ENCODE measurements at regions not wholly inside any gene's neighbourhood (a gene's known extent, or its start where the extent isn't known, plus 50 kb on each side); places are given as distances from the start of the nearest gene placed in this dataset.
"Not testable (repeated sequence)": the region's sequence is repeated elsewhere in the genome, so short reads cannot be mapped to it uniquely, and the experiment has no call there.

DNA sequence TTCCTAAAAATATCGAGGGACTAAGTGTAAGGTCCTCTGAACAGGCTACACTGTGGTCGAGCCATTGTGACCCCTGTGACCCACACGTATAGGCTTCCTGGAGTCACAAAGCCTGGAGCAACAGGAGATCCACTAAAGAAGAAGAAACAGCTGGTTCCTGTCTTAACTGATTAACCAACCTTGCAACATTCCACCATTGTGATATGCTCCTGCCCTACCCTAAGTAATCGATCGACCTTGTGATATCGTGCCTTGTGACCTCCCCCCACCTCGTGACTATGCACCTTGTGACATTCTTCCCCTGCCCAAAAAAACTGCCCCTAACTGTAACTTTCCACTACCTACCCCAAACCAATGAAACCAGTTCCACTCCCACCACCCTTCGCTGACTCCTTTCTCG lies 304.6 kb upstream of the FAM78B start:
- H3K9me3 ChIP-seq (ENCODE audit: control insufficient read depth, insufficient read depth, low read length): no peaks in the 10 kb centered on the region
- no peak overlapping the region for H3K9ac ChIP-seq (ENCODE audit: low read depth, low read length)
- no peaks in the 10 kb centered on the region for H3K4me1 ChIP-seq (ENCODE audit: insufficient read depth, low read length)
- H3K36me3 ChIP-seq (ENCODE audit: insufficient read depth, low read length): no peaks in the 10 kb centered on the region

DNA sequence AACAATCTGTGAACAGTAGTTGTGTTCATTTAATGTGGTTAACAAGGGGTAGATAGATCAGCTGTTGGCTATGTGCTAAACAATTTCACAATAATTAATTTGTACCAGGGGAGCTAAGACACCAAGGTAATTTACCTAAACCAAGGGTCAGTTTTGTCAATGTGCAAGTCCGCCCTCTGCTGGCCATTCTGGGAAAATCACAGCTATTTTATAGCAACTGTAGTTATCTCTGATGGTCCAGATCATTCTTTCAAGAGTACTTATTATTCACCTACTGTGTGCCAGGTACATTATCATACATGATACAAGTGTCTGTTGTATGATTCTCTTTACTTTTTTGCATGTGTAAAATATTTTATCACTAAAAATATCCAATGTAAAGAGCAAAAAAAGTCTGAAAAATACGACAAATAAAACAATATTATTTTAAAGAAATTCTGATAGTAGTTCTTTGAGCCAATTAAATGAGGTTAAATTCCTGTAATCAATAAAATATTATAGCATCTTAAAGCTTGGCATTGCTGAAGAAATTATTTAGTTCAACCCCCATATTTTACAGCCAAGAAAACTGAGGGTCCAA lies 312.3 kb upstream of the FAM78B start:
- no peaks in the 10 kb centered on the region for H3K36me3 ChIP-seq (ENCODE audit: insufficient read depth, low read length)
- H3K4me1 ChIP-seq (ENCODE audit: insufficient read depth, low read length): no peaks in the 10 kb centered on the region
- no peaks in the 10 kb centered on the region for H3K9me3 ChIP-seq (ENCODE audit: control insufficient read depth, insufficient read depth, low read length)
- no peak overlapping the region for H3K9ac ChIP-seq (ENCODE audit: low read depth, low read length)

DNA sequence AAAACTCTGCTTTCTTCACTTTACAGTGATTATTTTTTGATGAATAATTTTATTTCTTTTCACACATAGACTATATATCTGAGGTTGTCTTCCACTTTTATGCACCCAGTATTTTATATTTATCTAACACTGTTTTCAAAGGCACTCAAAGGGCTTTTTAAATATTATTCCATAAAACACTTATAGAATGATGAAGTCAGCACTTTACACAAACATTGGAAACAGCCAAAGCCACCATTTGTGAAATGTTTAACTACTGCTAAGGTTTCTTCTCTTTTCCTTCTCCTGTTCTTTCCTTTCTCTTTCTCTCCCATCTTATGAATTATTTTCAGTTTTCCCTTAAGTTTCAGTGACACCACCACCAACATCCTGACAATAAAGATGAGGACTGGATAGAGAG lies 317.7 kb upstream of the FAM78B start:
- no peaks in the 10 kb centered on the region for H3K9me3 ChIP-seq (ENCODE audit: control insufficient read depth, insufficient read depth, low read length)
- no peak overlapping the region for H3K9ac ChIP-seq (ENCODE audit: low read depth, low read length)
- H3K36me3 ChIP-seq (ENCODE audit: insufficient read depth, low read length): no peaks in the 10 kb centered on the region
- no peaks in the 10 kb centered on the region for H3K4me1 ChIP-seq (ENCODE audit: insufficient read depth, low read length)

DNA sequence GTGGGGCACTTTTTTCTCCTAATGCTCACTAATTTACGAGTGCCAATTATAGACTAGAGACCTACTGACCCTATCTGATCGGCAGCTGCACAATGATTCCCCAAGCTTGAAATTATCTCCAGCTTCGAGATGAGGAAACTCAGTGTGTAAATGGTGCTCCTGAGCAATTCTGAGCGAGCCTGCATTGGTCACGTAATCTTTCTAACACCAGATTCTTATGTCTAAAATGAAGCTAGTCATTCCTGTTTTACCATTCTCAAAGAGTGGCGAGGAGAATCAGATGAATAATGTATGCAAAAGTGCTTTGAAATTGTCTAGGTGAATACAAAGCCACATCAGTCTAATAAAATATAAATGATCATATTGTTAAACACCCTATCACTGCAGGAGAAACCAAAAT lies 318.1 kb upstream of the FAM78B start:
- Histone ChIP-seq H3K36me3 (ENCODE audit: insufficient read depth, low read length) (no peaks in the 10 kb centered on the region), H3K9ac (ENCODE audit: low read depth, low read length) (no peak overlapping the region), H3K9me3 (ENCODE audit: control insufficient read depth, insufficient read depth, low read length) (no peaks in the 10 kb centered on the region)

DNA sequence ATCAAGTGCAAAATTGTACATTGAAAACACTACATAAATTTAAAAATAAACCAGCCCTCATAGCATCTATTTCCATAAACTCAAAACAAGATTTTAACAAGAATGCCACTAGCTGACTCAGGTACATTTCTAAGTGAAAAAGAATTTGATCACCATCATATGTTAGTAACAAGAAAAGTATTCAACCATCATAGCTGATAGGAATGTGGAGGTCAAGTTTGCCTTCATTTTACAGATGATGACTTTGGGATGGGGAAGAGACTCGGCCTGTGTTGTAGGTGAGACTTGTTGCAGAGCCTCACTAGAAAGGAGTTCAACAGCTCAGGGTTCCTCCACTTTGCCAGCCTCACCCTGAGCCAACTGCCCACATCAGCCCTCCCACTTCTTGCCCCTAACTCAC lies 318.8 kb upstream of the FAM78B start:
- H3K36me3 ChIP-seq (ENCODE audit: insufficient read depth, low read length): no peaks in the 10 kb centered on the region
- H3K9ac ChIP-seq (ENCODE audit: low read depth, low read length): no peak overlapping the region
- H3K9me3 ChIP-seq (ENCODE audit: control insufficient read depth, insufficient read depth, low read length): no peaks in the 10 kb centered on the region
- no peaks in the 10 kb centered on the region for H3K4me1 ChIP-seq (ENCODE audit: insufficient read depth, low read length)

More for the DNA sequence above, 318.1 kb upstream of the FAM78B start:
- no peaks in the 10 kb centered on the region for H3K4me1 ChIP-seq (ENCODE audit: insufficient read depth, low read length)

DNA sequence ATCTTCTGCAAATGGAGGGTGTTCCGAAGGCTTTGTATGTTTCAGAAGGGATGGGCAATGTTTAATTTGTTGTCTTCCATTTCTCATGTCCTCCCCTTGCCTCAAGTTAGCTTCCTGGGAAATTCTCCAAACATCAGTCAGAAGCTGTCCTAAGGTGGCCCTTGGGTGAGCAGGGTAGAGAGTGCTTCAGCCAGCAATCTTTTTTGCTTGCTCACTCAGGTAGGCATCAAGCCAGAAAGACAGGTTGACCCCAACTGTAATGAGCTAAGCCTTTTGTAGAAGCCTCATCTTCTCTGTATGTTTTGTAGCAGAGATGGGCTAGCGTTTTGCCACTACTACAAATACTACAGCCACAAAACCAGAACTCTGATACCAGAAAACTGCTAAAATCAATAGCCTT lies 321.5 kb upstream of the FAM78B start:
- Histone ChIP-seq H3K9me3 (ENCODE audit: control insufficient read depth, insufficient read depth, low read length) (no peaks in the 10 kb centered on the region), H3K4me1 (ENCODE audit: insufficient read depth, low read length) (no peaks in the 10 kb centered on the region), H3K9ac (ENCODE audit: low read depth, low read length) (no peak overlapping the region), H3K36me3 (ENCODE audit: insufficient read depth, low read length) (no peaks in the 10 kb centered on the region)

DNA sequence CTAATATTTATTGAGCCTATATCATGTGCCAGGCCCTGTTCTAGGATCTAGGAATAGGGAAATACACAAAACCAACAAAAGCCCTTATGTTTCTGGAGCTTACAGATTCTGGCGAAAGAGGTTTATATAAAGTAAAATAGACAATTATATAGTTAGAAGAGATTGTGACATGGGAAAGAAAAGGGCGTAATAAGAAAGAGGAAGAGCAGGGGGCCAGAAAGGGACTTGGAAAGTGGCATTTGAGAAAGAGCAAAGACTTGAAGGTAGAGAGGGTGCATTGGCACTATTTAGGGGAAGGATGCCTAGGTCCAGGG lies 322.5 kb upstream of the FAM78B start:
- H3K9me3 ChIP-seq (ENCODE audit: control insufficient read depth, insufficient read depth, low read length): no peaks in the 10 kb centered on the region
- H3K36me3 ChIP-seq (ENCODE audit: insufficient read depth, low read length): no peaks in the 10 kb centered on the region
- no peaks in the 10 kb centered on the region for H3K4me1 ChIP-seq (ENCODE audit: insufficient read depth, low read length)
- no peak overlapping the region for H3K9ac ChIP-seq (ENCODE audit: low read depth, low read length)

DNA sequence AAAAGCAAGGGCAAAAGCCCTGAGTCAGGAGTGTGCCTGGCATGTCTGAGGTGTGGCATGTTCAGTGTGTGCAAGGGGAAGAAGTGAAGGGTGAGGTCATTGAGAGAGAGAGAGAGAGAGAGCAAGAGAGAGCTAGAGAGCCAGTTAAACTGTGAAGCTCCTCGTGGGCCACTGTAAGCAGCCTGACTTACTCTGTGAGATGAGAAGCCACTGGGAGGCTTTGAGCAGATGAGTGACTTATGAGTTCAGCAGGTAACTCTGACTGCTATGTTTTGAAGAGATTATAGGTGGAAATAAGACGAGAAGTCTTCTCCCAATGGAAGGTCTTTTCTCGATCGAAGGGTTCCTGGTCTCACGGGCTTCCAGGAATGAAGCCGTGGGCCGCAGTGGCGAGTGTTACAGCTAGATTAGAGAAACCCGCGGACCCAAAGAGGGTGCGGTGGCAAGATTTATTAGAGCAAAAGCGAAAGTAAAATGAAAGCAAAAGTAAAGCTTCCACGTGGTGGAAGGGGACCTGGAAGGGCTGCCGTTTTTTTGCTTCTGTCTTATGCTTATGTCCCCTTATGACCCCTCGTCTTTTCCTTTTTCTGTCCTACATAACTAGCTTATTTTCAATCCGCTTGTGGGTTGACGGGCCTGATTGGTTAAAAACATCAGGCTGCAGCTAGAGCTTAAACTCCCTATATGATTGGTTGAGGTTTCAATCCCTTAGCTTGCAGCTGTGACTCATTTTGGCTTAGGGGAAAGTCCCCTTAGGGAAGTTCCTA lies 323.1 kb upstream of the FAM78B start:
- Histone ChIP-seq H3K9ac (ENCODE audit: low read depth, low read length) (no peak overlapping the region), H3K9me3 (ENCODE audit: control insufficient read depth, insufficient read depth, low read length) (no peaks in the 10 kb centered on the region), H3K36me3 (ENCODE audit: insufficient read depth, low read length) (no peaks in the 10 kb centered on the region), H3K4me1 (ENCODE audit: insufficient read depth, low read length) (no peaks in the 10 kb centered on the region)

DNA sequence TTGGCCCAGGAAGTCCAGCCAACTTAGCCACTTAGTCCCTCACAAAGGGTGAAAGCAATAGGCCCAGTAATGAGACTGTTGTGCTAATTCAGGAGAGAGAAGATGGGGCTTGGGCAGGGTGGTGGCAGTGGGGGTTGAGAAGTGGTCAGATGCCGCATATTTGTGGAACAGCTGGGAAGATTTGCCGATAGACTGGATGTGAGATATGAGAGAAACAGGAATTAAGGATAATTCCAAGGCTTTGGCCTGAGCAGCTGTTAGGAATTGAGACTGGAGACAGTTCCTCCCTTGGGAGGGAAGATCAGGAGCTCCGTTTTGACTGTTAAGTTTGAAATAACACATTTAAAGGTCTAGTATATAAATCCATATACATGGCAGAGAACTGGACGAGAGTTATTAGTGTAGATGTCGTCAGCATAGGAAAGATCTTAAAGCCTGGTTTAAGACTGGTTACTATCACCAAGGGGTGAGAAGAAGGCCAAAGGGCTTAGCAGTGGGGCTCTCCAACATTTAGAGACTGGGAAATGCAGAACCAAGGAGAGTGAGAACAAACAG lies 323.7 kb upstream of the FAM78B start:
- no peaks in the 10 kb centered on the region for H3K4me1 ChIP-seq (ENCODE audit: insufficient read depth, low read length)
- H3K9me3 ChIP-seq (ENCODE audit: control insufficient read depth, insufficient read depth, low read length): no peaks in the 10 kb centered on the region
- no peak overlapping the region for H3K9ac ChIP-seq (ENCODE audit: low read depth, low read length)
- no peaks in the 10 kb centered on the region for H3K36me3 ChIP-seq (ENCODE audit: insufficient read depth, low read length)

DNA sequence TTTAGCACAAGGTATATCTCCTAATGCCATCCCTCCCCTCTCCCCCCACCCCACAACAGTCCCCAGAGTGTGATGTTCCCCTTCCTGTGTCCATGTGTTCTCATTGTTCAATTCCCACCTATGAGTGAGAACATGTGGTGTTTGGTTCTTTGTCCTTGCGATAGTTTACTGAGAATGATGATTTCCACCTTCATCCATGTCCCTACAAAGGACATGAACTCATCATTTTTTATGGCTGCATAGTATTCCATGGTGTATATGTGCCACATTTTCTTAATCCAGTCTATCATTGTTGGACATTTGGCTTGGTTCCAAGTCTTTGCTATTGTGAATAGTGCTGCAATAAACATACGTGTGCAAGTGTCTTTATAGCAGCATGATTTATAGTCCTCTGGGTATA lies 327.0 kb upstream of the FAM78B start:
- H3K9me3 ChIP-seq (ENCODE audit: control insufficient read depth, insufficient read depth, low read length); H3K9ac ChIP-seq (ENCODE audit: low read depth, low read length): not testable (repeated sequence)

DNA sequence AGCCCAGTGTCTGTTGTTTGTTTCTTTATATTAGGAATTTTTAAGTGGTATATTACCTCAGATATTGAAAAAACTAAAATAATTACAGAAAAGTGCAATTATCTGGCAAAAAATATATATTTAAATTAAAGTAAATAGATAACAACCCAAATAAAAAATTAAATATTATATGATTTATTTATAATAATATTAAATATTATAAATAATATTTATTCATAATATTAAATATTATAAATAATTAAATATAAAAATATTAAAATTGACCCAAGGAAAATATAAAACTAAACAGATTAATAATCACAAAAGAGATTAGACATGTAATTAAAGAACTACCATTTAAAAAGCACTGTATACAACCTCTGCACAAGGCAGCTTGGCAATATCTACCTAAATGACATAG lies 331.9 kb upstream of the POGK start:
- Histone ChIP-seq H3K4me1 (ENCODE audit: insufficient read depth, low read length) (no peaks in the 10 kb centered on the region), H3K9ac (ENCODE audit: low read depth, low read length) (no peak overlapping the region), H3K36me3 (ENCODE audit: insufficient read depth, low read length) (no peaks in the 10 kb centered on the region), H3K9me3 (ENCODE audit: control insufficient read depth, insufficient read depth, low read length) (no peaks in the 10 kb centered on the region)

More for the DNA sequence above, 327.0 kb upstream of the FAM78B start:
- not testable (repeated sequence) for H3K4me1 ChIP-seq (ENCODE audit: insufficient read depth, low read length); H3K36me3 ChIP-seq (ENCODE audit: insufficient read depth, low read length)

DNA sequence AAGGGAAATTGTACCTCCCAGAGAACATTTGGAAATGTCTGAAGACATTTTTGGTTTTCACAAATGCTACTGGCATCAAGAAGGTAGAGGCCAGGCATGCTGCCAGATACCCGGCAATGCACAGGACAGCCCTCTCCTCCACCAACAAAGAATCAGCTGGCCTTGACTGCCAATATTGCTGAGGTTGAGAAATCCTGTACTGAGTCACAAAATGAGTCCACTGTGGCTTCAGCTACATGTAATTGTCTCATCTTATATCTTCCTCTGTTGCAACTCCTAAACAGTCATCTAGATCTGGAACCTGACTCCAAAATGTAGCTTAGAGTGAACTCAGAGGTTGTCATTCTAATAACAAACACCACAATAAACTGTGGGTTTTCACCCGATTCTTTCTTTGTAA lies 327.5 kb upstream of the POGK start:
- H3K9me3 ChIP-seq (ENCODE audit: control insufficient read depth, insufficient read depth, low read length): peaks cover 5% of the 10 kb centered on the region; the same call in 1 of the 2 replicates
- H3K9ac ChIP-seq (ENCODE audit: low read depth, low read length): no peak overlapping the region
- H3K4me1 ChIP-seq (ENCODE audit: insufficient read depth, low read length): no peaks in the 10 kb centered on the region
- H3K36me3 ChIP-seq (ENCODE audit: insufficient read depth, low read length): no peaks in the 10 kb centered on the region

DNA sequence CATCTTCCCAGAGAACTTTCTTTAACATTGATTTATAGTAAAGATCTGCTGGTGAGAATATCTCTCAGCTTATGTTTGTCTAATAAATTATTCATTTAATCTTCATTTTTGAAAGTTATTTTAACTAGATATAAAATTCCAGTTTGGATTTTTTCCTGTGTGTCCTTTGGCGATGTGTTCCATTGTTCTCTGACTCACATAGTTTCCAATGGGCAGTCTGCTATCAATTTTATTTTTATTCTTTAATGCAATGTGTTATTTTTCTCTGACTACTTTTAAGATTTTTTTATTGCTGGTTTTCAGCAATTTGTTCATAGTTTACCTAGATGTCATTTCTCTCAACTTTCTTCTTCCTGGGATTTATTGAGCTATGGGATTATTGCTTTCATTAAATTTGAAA lies 325.2 kb upstream of the POGK start:
- no peaks in the 10 kb centered on the region for H3K36me3 ChIP-seq (ENCODE audit: insufficient read depth, low read length)
- no peaks in the 10 kb centered on the region for H3K4me1 ChIP-seq (ENCODE audit: insufficient read depth, low read length)
- no peak overlapping the region for H3K9ac ChIP-seq (ENCODE audit: low read depth, low read length)
- H3K9me3 ChIP-seq (ENCODE audit: control insufficient read depth, insufficient read depth, low read length): peaks cover 5% of the 10 kb centered on the region; the same call in 1 of the 2 replicates

DNA sequence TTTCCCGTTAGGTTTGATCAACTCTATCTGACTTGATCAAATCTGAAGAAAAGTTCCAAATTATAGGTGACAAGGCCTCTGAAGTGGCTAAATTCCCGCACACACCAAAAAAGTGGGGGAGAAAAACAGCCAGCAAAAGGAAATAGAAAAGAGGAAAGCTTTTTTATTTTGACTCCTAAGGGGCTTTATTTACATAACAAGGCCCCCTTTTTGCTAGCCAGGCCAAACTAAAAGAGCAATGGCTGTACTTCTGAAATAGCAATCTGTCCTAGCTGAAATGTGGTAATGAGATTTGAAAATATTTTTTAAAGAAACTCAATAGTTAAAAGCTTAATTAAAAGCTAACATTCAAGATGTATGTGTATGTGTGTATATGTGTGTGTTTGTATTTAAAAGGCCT lies 311.5 kb upstream of the POGK start:
- Histone ChIP-seq H3K9me3 (ENCODE audit: control insufficient read depth, insufficient read depth, low read length) (peaks cover 5% of the 10 kb centered on the region; the same call in 1 of the 2 replicates), H3K4me1 (ENCODE audit: insufficient read depth, low read length) (peaks cover 13% of the 10 kb centered on the region), H3K9ac (ENCODE audit: low read depth, low read length) (no peak overlapping the region), H3K36me3 (ENCODE audit: insufficient read depth, low read length) (no peaks in the 10 kb centered on the region)

DNA sequence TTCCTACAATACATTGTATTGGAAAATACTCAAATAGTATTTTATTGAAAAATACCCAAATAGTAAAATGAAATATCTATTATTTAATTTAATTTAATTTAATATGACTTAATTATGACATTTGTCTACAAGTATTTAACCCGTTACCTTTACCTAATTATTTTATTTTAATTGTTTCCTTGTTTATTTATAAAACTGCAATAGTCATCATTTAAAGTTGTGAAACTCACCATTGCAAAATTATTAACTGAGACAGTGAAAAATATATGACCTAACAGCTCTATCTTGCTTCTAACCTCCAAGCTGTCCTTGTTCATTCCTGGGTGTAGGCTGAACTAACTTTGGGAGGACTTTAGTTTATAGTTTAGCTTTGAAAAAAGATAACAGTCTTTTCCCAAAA lies 300.6 kb upstream of the POGK start:
- Histone ChIP-seq H3K9me3 (ENCODE audit: control insufficient read depth, insufficient read depth, low read length) (peaks cover 4% of the 10 kb centered on the region; the same call in 1 of the 2 replicates), H3K36me3 (ENCODE audit: insufficient read depth, low read length) (no peaks in the 10 kb centered on the region), H3K9ac (ENCODE audit: low read depth, low read length) (no peak overlapping the region), H3K4me1 (ENCODE audit: insufficient read depth, low read length) (no peaks in the 10 kb centered on the region)
